HEK293T (cell line): ENCODE measurements at regions not wholly inside any gene's neighbourhood (a gene's known extent, or its start where the extent isn't known, plus 50 kb on each side); places are given as distances from the start of the nearest gene placed in this dataset.

ENCODE experiments used
- BHLHE40 ChIP-seq: fragments of 450-650 bp; IDR thresholded peaks from 2 replicates; pipeline ENCODE4 v1.6.1; 2016; ENCODE audit warnings: mild to moderate bottlenecking, moderate library complexity, borderline replicate concordance
- FOXA1 ChIP-seq: fragments of 450-650 bp; IDR thresholded peaks from 2 replicates; pipeline ENCODE4 v1.6.1; 2016; ENCODE audit warnings: mild to moderate bottlenecking
- FOXM1 ChIP-seq: fragments of 450-650 bp; IDR thresholded peaks from 2 replicates; pipeline ENCODE4 v1.6.1; 2017; ENCODE audit warnings: mild to moderate bottlenecking, borderline replicate concordance
- TF ChIP-seq, protein P1 (sequence below): fragments of 450-650 bp; IDR thresholded peaks from 2 replicates; pipeline ENCODE4 v1.6.1; 2016

DNA sequence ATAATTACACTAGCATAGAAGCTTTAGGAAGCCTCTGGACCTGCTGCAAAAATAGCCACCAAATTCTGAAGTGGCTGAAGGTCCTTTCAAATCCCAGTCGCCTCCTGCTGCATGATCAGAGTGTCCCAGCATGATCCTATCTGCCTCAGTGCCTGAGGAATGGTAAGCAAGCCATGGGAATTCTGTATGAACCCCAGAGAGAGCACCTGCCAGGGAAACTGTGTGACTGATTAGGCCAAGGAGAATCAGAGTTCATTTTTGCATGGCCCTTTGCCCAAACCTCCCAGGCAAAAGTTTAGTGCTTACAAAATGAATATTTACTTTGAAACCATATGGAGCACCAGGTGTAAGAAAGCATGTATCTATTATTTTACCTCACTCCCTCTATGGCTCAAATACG lies 221.4 kb downstream of the ARL4C start:
- no peak for TF ChIP-seq FOXM1
- TF ChIP-seq FOXA1: no peak
- TF ChIP-seq, protein P1, sequence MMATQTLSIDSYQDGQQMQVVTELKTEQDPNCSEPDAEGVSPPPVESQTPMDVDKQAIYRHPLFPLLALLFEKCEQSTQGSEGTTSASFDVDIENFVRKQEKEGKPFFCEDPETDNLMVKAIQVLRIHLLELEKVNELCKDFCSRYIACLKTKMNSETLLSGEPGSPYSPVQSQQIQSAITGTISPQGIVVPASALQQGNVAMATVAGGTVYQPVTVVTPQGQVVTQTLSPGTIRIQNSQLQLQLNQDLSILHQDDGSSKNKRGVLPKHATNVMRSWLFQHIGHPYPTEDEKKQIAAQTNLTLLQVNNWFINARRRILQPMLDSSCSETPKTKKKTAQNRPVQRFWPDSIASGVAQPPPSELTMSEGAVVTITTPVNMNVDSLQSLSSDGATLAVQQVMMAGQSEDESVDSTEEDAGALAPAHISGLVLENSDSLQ: no peak
- no peak for TF ChIP-seq BHLHE40
